KOPT-K1 (cell line): ENCODE measurements at regions not wholly inside any gene's neighbourhood (a gene's known extent, or its start where the extent isn't known, plus 50 kb on each side); places are given as distances from the start of the nearest gene placed in this dataset.

Source experiments
- H3K27ac ChIP-seq: fragments of 200-600 bp; sonication (generic); 2 replicates; pipeline ENCODE4 v1.5.1; 2016; ENCODE audit warnings: antibody characterized with exemption, mild to moderate bottlenecking, low read depth, low read length; ENCODE audit not compliant: poor library complexity, severe bottlenecking
- H3K36me3 ChIP-seq: fragments of 200-600 bp; sonication (generic); 2 replicates; pipeline ENCODE4 v1.5.1; 2017; ENCODE audit warnings: antibody characterized with exemption, mild to moderate bottlenecking, low read length, moderate library complexity; ENCODE audit not compliant: insufficient read depth
- H3K9me3 ChIP-seq: fragments of 200-600 bp; sonication (generic); 2 replicates; pipeline ENCODE4 v1.5.1; 2017; ENCODE audit warnings: antibody characterized with exemption, low read length, mild to moderate bottlenecking; ENCODE audit not compliant: insufficient read depth, poor library complexity, severe bottlenecking

DNA sequence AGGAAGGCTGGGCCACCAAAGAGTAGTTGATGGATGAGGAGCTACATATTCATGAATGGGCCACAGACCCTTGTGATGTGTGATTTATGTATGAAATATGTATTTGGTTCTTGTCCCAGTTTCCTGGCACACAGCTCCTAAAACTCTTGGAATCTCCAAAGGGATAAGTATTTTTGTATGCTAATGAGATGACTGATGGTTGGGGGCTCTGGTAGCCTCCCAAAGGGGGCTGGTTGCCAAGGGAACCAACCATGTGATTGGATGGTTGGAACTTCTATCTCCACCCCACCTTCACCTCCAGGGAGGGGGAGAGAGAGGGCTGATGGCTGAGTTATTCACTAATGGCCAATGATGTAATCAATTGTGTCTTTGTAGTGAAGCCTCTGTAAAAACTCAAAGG, 77.1 kb downstream of the ZNF281 start:
- Histone ChIP-seq H3K36me3 (no peaks in the 10 kb centered on the region), H3K9me3 (no peaks in the 10 kb centered on the region), H3K27ac (no peak overlapping the region)

DNA sequence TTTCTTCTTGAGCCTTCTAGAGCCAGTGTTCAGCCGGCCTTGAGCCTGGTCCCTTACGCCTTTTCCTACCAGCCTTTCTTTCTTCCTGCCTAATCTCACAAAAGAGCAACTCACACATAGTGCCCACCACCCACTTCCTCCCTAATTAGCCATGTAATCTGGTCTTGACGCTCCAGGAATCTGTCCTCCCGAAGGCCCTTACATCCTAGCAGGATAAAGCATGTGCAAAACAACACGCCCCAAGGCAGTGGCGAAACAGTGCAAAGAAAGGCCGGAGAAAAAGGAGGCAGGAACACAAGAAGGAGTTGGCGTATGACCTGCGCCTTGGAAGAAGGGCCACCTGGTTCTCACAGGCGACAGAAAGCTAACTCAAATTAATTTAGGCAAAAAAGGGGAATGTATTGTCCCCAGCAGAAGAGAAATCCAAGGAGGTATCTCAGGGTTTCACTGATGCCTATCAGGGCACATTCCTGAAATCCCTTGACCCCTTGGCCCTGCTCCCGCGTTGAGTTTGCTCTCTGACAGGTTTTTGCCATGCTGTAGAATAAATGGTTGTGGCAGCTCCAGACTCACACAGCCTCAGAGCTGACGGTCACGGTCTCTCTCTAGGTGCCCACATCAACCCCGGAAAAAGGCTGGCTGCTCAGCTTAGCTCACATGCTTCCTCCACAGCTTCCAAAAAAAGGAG, 79.0 kb downstream of the ZNF281 start:
- Histone ChIP-seq H3K9me3 (no peaks in the 10 kb centered on the region), H3K27ac (no peak overlapping the region), H3K36me3 (no peaks in the 10 kb centered on the region)

DNA sequence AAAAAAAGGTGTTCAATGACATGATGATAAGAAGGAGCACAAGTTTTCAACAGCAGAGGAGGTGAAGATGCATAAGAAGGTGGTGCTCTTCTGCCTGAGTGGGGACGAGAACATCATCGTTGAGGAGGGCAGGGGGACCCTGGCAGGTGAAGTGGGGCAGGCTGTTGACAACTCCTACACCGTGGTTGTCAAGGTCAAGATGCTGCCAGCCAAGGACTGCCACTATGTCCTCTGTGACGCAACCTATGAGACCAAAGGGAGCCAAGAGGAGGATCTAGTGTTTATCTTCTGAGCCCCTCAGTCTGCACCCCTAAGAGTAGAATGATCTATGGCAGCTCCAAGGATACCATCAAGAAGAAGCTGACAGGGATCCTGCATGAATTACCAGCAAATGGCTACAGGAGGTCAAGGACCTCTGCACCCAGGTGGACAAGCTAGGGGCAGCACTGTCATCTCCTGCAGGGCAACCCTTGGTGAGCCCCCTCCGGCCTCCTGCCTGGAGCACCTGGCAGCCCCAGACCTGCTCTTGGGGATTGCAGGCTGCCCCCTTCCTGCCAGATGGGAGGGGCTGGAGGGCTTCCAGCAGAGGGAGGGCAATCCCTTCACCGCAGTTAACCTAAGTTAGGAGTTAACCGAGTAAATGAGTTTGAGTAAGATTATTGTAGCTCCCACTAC, 80.5 kb downstream of the ZNF281 start:
- H3K9me3 ChIP-seq = no peaks in the 10 kb centered on the region
- H3K36me3 ChIP-seq = no peaks in the 10 kb centered on the region
- no peak overlapping the region for H3K27ac ChIP-seq

DNA sequence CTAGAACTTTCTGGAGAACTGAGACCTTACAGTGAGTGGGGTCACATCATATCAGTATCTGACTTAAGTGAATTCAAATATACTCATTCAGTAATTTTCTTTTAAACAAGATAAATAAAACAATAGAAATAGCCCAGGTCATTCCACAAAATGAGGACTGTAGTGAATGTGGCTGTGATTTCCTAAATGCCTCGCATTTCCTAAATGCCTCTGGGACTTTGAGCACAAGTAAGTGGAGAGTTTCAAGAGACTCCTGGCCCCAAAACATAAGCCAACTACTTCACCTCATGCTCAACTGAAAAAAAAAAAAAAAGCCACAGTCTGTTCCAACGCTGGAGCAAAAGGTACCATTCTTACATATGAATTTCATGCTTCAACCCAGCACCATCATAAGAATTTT, 81.5 kb downstream of the ZNF281 start:
- Histone ChIP-seq H3K36me3 (no peaks in the 10 kb centered on the region), H3K27ac (no peak overlapping the region), H3K9me3 (no peaks in the 10 kb centered on the region)

DNA sequence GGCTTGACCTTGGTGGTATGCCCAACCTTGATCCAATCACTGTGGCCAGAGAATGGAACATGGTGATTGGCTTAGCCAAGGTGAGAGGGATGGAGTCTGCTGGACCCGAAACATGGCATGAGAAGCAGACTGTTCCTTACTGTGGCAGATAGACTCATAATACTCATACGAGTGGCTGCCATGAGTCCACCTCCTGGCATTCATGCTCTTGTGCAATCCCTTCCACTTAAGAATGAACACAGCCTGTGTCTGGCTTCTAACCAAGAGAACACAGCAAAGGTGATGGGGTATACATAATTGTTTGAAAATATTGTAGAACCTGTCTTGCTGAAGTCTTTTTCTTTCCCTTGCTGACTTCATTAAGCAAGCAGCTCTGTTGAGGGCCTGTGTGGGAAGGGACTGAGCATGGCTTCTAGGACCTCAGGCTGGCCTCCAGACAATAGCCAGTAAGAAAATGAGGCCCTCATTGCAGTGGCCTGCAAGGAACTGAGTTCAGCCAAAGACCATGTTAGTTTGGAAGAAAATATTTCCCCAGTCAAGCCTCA, 85.9 kb downstream of the ZNF281 start:
- Histone ChIP-seq H3K36me3 (no peaks in the 10 kb centered on the region), H3K27ac (no peak overlapping the region), H3K9me3 (no peaks in the 10 kb centered on the region)

DNA sequence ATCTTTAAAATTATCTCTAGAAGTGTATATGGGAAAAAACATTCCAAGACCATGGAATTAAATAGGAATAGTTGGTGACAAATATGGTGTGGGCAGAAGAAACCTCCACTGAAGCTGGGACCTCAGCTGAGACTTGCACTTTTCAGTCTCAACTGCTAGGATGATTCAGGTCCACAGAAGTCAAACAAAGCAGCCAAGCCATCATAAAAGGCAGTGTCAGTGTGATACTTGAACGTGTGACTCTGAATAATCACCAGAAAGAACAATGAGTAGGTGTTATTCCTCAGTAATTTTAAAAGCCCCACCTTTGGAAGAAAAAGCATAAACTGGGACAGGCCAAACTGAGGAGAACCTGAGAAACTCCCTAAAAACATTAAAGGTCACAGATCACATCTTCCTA, 90.7 kb downstream of the ZNF281 start:
- Histone ChIP-seq H3K27ac (no peak overlapping the region), H3K36me3 (no peaks in the 10 kb centered on the region), H3K9me3 (no peaks in the 10 kb centered on the region)

DNA sequence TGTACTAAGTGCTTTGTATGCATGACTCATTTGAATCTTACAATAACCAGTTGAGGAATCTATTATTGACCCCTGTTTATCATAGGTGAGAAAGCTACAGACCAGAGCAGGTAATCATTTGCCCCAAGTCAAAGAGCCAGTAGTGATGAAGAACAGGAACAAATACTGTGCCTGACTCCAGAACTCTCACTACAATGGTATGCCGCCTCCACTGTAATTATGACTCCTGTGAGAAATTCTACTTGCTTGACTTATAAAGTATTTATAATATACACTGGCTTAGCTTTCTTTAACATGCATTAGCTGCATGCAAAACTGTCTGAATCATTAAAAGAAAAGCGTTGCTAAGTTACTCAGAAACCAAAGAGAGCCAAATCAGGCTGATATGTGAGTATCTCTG, 92.6 kb downstream of the ZNF281 start:
- Histone ChIP-seq H3K27ac (no peak overlapping the region), H3K36me3 (no peaks in the 10 kb centered on the region), H3K9me3 (no peaks in the 10 kb centered on the region)

DNA sequence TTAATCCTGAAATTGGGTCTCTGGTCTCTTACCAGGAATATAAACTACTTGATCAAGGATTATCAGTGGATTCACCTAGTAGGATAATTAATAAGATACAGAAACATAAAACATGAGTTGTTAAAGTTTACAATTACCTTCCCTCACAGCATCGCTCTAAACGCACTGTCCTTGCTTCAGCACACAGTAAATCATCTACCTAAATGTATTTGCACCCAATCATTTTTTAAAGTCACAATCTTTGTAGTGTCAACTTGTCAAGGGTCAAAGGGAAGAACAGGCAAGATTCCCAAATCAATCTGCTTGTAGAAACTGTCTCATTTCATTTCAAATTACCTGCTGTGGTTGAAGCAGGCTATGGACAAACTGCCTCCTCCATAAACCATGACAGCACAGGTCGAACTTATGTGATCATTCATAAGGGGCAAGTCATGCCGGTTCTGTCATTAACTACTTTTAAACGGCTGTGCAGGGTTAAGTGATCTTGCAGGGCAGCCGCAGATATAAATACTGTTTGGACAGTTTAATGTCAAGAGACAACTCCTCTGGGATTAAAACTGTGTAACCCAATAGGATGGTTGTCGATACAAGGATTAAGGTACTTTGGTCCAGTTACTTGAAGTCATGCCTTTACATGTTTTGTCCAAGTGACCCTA, 93.6 kb downstream of the ZNF281 start:
- Histone ChIP-seq H3K9me3 (no peaks in the 10 kb centered on the region), H3K36me3 (no peaks in the 10 kb centered on the region), H3K27ac (no peak overlapping the region)

DNA sequence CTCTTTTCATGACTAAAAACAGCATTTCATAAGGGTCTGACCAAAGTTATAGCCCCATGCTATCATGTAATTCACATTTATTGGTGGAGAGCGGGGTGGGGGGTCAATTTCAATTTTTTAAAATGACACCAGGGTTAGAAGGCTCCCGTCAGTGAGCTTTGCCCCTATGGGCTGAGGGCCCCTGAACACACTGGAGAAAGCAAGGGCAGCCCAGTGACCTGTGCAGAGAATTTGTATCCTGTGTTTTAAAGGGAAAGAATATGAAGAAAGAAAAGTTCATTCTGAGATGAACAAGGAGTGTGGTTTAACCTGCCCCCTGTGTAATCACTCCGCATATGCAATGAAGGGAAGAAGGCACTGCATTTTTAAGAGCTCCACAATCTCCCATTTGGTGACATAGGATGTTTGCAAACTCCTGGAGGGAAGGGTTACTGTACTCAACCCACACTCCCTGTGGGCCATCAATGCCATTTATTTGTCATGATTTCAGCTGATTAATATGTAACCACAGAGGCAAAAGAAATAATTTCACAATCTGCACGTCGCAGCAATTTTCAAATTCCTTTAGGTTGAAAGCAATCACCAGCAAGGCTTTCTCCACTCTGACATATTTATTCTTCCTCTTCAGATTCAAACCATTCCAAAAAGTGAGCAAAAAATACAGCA, 95.6 kb downstream of the ZNF281 start:
- Histone ChIP-seq H3K27ac (no peak overlapping the region), H3K36me3 (no peaks in the 10 kb centered on the region), H3K9me3 (no peaks in the 10 kb centered on the region)

DNA sequence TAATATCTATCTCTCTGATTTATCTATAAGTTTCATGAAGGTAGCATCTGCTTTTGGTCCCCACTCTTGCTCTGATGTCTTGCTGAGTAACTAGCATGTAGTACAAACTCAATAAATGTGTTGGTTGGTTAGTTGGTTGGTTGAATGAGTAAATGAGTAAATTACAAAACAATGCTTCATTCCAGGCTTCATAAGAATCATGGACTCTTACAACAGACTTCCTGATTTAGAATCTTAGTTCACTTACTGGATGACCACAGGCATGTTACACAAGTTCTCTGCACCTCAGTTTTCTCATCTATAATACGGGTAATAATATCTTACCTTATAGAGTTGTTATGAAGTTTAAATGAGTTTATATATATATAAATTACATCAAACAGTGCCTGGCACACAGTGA, 98.6 kb downstream of the ZNF281 start:
- H3K36me3 ChIP-seq = no peaks in the 10 kb centered on the region
- no peaks in the 10 kb centered on the region for H3K9me3 ChIP-seq
- no peak overlapping the region for H3K27ac ChIP-seq

DNA sequence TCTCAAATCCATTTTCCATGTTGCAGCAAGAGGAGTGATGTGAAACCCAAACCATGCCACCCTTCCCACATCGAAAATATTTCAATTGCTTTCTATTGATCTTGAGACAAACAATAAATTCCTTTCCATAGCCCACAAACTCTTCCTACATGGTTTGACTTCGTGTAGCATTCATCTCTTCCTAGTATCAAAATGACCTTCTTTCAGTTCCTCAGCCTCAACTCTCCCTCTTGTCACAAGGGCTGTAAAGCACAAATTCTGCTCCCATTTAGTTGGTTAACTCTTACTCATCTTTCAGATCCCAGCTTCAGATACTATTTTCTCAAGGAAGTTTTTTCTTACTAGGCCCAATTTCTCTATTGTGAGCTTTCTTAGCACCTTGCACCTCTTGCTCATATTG, 99.0 kb downstream of the ZNF281 start:
- Histone ChIP-seq H3K27ac (no peak overlapping the region), H3K9me3 (no peaks in the 10 kb centered on the region), H3K36me3 (no peaks in the 10 kb centered on the region)

DNA sequence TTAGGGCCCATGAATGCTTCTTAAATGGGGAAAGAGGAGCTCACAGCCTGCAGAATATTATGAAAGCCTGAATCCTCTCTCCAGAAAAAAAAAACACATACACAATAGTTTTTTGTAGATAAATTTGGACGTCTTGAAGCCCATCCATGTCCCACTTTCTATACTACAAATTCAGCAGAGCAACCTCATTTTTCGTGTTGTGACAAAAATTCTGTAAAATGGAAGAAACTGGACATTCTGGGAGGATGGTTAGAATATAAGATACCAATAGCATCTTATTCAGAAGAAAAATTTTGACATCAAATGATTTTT, 102.1 kb downstream of the ZNF281 start:
- H3K36me3 ChIP-seq = no peaks in the 10 kb centered on the region
- no peaks in the 10 kb centered on the region for H3K9me3 ChIP-seq
- H3K27ac ChIP-seq = no peak overlapping the region

DNA sequence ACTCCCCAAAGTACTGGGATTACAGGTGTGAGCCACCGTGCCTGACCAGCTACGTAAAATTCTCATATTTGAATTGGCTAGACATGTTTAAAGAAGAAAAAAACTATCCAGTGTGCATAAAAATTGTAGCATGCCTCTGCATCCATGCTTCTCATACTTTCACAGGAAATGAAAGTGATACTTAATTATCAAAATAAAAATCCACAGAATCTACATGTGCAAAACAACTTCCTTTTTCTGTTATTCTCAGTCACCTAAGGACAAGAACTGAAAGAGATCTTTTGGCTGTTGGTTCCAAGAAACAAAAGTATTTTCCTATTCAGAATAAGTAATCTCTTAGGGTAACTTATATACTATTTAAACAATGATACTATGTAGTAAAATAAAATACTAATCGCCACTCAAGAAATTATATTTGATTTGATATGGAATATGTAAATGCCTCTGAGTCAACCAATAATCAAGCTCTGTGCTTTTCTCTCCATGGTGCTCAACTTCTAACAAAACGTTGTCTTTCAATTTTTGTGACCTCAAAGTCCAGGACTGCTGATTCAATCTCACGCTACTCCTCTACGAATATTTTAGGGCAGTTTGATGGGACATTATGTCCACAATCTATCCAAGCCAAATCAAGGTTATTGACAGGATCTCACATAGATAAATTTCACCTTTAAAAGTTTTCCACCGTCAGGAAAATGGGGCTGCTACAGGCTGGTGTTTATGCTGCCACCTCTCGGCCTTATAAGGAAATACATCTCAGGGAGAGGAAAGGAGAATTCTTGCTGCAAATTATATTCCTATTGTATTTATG, 102.7 kb downstream of the ZNF281 start:
- no peaks in the 10 kb centered on the region for H3K36me3 ChIP-seq
- no peak overlapping the region for H3K27ac ChIP-seq
- H3K9me3 ChIP-seq = no peaks in the 10 kb centered on the region

DNA sequence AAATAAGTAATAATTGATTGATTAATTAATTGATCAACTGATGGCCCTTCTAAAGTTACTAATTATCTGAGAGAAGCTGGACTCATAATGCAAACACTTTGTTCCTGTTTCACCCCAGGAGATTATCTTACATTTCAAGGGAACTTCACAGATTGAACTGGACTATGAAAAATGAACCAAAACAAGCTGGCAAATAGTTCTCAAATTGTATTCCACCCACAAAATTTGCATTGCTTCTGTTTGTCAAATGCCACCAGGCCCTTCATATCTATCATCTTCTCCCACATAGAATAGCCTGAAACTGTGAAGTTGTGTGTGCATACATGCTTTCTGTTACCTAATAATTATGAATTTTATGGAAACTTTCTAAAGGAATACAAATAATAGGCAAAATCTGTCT, 104.0 kb downstream of the ZNF281 start:
- no peaks in the 10 kb centered on the region for H3K9me3 ChIP-seq
- H3K36me3 ChIP-seq = no peaks in the 10 kb centered on the region
- no peak overlapping the region for H3K27ac ChIP-seq

DNA sequence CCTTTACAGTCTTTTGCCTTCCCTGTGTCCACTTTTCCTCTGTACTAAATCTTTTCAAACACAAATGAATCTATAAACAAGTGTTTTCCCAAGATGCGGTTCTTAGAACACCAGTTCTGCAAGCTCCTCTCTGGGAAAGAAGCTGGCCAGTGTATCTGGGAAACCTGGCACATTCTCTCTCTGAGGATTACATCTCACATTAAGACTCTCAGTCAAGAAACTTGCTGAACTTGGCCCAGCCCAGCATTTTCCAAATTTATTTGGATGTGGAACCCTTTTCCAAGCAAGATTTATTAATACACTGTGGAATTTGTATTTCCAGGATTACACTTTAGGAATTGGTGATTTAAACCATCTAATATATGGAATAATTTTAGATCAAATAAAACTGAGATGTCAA, 105.7 kb downstream of the ZNF281 start:
- no peaks in the 10 kb centered on the region for H3K36me3 ChIP-seq
- H3K9me3 ChIP-seq = no peaks in the 10 kb centered on the region
- H3K27ac ChIP-seq = no peak overlapping the region
